WTC11 (cell line): ENCODE measurements at regions not wholly inside any gene's neighbourhood (a gene's known extent, or its start where the extent isn't known, plus 50 kb on each side); places are given as distances from the start of the nearest gene placed in this dataset.

ENCODE experiments used
- CREB1 ChIP-seq: sonication (generic); formaldehyde crosslinking; IDR thresholded peaks from 2 replicates; pipeline ENCODE4 v1.8.0; 2023; ENCODE audit warnings: mild to moderate bottlenecking, missing genetic modification reagents
- ETV6 ChIP-seq: sonication (generic); formaldehyde crosslinking; IDR thresholded peaks from 2 replicates; pipeline ENCODE4 v1.8.1; 2022; ENCODE audit warnings: mild to moderate bottlenecking, missing genetic modification reagents
- JUN ChIP-seq: sonication (generic); formaldehyde crosslinking; IDR thresholded peaks from 2 replicates; pipeline ENCODE4 v1.8.0; 2023; ENCODE audit warnings: mild to moderate bottlenecking, missing genetic modification reagents
- NFYB ChIP-seq: sonication (generic); formaldehyde crosslinking; conservative IDR thresholded peaks from 2 replicates; pipeline ENCODE4 v1.8.0; 2022; ENCODE audit warnings: low read depth, missing genetic modification reagents
- NR2C2 ChIP-seq: sonication (generic); formaldehyde crosslinking; IDR thresholded peaks from 2 replicates; pipeline ENCODE4 v1.8.0; 2022; ENCODE audit warnings: mild to moderate bottlenecking, missing genetic modification reagents
- SMAD4 ChIP-seq: sonication (generic); formaldehyde crosslinking; IDR thresholded peaks from 2 replicates; pipeline ENCODE4 v1.8.0; 2022; ENCODE audit warnings: mild to moderate bottlenecking, missing genetic modification reagents
- SP1 ChIP-seq: sonication (generic); formaldehyde crosslinking; conservative IDR thresholded peaks from 2 replicates; pipeline ENCODE4 v1.8.1; 2022; ENCODE audit warnings: missing genetic modification reagents
- TEAD4 ChIP-seq: sonication (generic); formaldehyde crosslinking; IDR thresholded peaks from 2 replicates; pipeline ENCODE4 v1.8.0; 2022; ENCODE audit warnings: mild to moderate bottlenecking, missing genetic modification reagents
- TF ChIP-seq, protein P1 (sequence below): fragments of 200-600 bp; IDR thresholded peaks from 2 replicates; pipeline ENCODE4 v1.8.0; 2022; ENCODE audit warnings: antibody characterized with exemption
- TF ChIP-seq, protein P2 (sequence below): sonication (generic); formaldehyde crosslinking; IDR thresholded peaks from 2 replicates; pipeline ENCODE4 v1.8.0; 2022; ENCODE audit warnings: mild to moderate bottlenecking, missing genetic modification reagents
- TF ChIP-seq, protein P3 (sequence below): sonication (generic); formaldehyde crosslinking; IDR thresholded peaks from 2 replicates; pipeline ENCODE4 v1.8.1; 2023; ENCODE audit warnings: mild to moderate bottlenecking, missing genetic modification reagents, moderate library complexity
- TF ChIP-seq, protein P4 (sequence below): sonication (generic); formaldehyde crosslinking; conservative IDR thresholded peaks from 2 replicates; pipeline ENCODE4 v1.8.1; 2022; ENCODE audit warnings: mild to moderate bottlenecking, missing genetic modification reagents
- TF ChIP-seq, protein P5 (sequence below): sonication (generic); formaldehyde crosslinking; IDR thresholded peaks from 2 replicates; pipeline ENCODE4 v1.8.1; 2023; ENCODE audit warnings: mild to moderate bottlenecking, missing genetic modification reagents
- TF ChIP-seq, protein P6 (sequence below): sonication (generic); formaldehyde crosslinking; IDR thresholded peaks from 2 replicates; pipeline ENCODE4 v1.8.1; 2022; ENCODE audit warnings: low read depth, missing genetic modification reagents, borderline replicate concordance

DNA sequence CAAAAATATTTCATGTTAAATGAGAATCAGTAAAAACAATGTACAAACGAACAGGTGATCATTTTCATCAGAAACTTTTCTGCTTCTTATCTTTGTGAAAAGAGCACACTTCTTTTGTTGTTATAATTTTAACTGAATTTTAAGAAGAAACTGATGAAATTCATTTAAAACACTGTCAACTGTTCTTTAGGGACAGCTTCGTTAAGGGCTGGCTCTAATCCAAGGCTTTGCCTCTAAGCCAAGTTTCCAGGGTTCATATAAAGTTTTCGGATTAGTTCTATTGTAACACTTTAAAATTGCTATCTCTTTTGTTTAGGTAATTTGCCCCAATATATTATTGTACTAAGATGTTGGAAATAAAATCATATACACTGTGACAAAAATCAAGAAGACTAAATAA is 559.2 kb downstream of the TUSC1 start:
- TF ChIP-seq, protein P1, sequence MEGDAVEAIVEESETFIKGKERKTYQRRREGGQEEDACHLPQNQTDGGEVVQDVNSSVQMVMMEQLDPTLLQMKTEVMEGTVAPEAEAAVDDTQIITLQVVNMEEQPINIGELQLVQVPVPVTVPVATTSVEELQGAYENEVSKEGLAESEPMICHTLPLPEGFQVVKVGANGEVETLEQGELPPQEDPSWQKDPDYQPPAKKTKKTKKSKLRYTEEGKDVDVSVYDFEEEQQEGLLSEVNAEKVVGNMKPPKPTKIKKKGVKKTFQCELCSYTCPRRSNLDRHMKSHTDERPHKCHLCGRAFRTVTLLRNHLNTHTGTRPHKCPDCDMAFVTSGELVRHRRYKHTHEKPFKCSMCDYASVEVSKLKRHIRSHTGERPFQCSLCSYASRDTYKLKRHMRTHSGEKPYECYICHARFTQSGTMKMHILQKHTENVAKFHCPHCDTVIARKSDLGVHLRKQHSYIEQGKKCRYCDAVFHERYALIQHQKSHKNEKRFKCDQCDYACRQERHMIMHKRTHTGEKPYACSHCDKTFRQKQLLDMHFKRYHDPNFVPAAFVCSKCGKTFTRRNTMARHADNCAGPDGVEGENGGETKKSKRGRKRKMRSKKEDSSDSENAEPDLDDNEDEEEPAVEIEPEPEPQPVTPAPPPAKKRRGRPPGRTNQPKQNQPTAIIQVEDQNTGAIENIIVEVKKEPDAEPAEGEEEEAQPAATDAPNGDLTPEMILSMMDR, result no peak
- TF ChIP-seq, protein P2, sequence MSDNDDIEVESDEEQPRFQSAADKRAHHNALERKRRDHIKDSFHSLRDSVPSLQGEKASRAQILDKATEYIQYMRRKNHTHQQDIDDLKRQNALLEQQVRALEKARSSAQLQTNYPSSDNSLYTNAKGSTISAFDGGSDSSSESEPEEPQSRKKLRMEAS (CRISPR knock-in tag), result no peak
- TF ChIP-seq ETV6 (CRISPR knock-in tag) (no peak), NFYB (CRISPR knock-in tag) (no peak), CREB1 (CRISPR knock-in tag) (no peak), SP1 (CRISPR knock-in tag) (no peak), TEAD4 (CRISPR knock-in tag) (no peak), SMAD4 (CRISPR knock-in tag) (no peak), JUN (CRISPR knock-in tag) (no peak), NR2C2 (no peak)
- TF ChIP-seq, protein P3, sequence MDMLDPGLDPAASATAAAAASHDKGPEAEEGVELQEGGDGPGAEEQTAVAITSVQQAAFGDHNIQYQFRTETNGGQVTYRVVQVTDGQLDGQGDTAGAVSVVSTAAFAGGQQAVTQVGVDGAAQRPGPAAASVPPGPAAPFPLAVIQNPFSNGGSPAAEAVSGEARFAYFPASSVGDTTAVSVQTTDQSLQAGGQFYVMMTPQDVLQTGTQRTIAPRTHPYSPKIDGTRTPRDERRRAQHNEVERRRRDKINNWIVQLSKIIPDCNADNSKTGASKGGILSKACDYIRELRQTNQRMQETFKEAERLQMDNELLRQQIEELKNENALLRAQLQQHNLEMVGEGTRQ (CRISPR knock-in tag), result no peak
- TF ChIP-seq, protein P4, sequence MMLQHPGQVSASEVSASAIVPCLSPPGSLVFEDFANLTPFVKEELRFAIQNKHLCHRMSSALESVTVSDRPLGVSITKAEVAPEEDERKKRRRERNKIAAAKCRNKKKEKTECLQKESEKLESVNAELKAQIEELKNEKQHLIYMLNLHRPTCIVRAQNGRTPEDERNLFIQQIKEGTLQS (CRISPR knock-in tag), result no peak
- TF ChIP-seq, protein P5, sequence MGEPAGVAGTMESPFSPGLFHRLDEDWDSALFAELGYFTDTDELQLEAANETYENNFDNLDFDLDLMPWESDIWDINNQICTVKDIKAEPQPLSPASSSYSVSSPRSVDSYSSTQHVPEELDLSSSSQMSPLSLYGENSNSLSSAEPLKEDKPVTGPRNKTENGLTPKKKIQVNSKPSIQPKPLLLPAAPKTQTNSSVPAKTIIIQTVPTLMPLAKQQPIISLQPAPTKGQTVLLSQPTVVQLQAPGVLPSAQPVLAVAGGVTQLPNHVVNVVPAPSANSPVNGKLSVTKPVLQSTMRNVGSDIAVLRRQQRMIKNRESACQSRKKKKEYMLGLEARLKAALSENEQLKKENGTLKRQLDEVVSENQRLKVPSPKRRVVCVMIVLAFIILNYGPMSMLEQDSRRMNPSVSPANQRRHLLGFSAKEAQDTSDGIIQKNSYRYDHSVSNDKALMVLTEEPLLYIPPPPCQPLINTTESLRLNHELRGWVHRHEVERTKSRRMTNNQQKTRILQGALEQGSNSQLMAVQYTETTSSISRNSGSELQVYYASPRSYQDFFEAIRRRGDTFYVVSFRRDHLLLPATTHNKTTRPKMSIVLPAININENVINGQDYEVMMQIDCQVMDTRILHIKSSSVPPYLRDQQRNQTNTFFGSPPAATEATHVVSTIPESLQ (CRISPR knock-in tag), result no peak
- TF ChIP-seq, protein P6, sequence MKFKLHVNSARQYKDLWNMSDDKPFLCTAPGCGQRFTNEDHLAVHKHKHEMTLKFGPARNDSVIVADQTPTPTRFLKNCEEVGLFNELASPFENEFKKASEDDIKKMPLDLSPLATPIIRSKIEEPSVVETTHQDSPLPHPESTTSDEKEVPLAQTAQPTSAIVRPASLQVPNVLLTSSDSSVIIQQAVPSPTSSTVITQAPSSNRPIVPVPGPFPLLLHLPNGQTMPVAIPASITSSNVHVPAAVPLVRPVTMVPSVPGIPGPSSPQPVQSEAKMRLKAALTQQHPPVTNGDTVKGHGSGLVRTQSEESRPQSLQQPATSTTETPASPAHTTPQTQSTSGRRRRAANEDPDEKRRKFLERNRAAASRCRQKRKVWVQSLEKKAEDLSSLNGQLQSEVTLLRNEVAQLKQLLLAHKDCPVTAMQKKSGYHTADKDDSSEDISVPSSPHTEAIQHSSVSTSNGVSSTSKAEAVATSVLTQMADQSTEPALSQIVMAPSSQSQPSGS (CRISPR knock-in tag), result no peak
